Neuronal stem cell (in vitro differentiated cells): ENCODE measurements at regions not wholly inside any gene's neighbourhood (a gene's known extent, or its start where the extent isn't known, plus 50 kb on each side); places are given as distances from the start of the nearest gene placed in this dataset.

Experiments
- DNase-seq: peaks from one replicate; pipeline ENCODE4 v3.0.0-alpha.2; 2013; ENCODE audit warnings: low spot score
- H2AFZ ChIP-seq: one replicate; pipeline ENCODE4 v1.6.1; 2013; ENCODE audit warnings: mild to moderate bottlenecking, low read length, inconsistent platforms
- H2AK5ac ChIP-seq: 2 replicates; pipeline ENCODE4 v1.6.1; 2013; ENCODE audit warnings: low read depth, mild to moderate bottlenecking, inconsistent platforms, low read length, moderate library complexity, mixed read lengths
- H2BK120ac ChIP-seq: 2 replicates; pipeline ENCODE4 v1.6.1; 2013; ENCODE audit warnings: low read depth, mild to moderate bottlenecking, inconsistent platforms, low read length, moderate library complexity, mixed read lengths
- H2BK12ac ChIP-seq: one replicate; pipeline ENCODE4 v1.6.1; 2013; ENCODE audit warnings: low read length, inconsistent platforms
- H2BK15ac ChIP-seq: 2 replicates; pipeline ENCODE4 v1.6.1; 2013; ENCODE audit warnings: mild to moderate bottlenecking, low read length, inconsistent platforms, mixed read lengths
- H2BK5ac ChIP-seq: one replicate; pipeline ENCODE4 v1.6.1; 2013; ENCODE audit warnings: inconsistent platforms, mild to moderate bottlenecking, low read length, moderate library complexity
- H3K14ac ChIP-seq: one replicate; pipeline ENCODE4 v1.6.1; 2013; ENCODE audit warnings: low read length, inconsistent platforms
- H3K18ac ChIP-seq: 2 replicates; pipeline ENCODE4 v1.6.1; 2013; ENCODE audit warnings: low read length, inconsistent platforms
- H3K23ac ChIP-seq: 2 replicates; pipeline ENCODE4 v1.6.1; 2013; ENCODE audit warnings: low read depth, mild to moderate bottlenecking, mixed read lengths, low read length, inconsistent platforms; ENCODE audit not compliant: poor library complexity
- H3K27ac ChIP-seq: replicated peaks from 3 replicates; pipeline ENCODE4 v1.5.1; 2013; ENCODE audit warnings: low read length, inconsistent platforms
- H3K27me3 ChIP-seq, 3 experiments: 2 replicates each; pipeline ENCODE4 v1.6.1; 2013; ENCODE audit warnings: low read length in 3 of 3, mild to moderate bottlenecking in 2 of 3, inconsistent platforms in 1 of 3, low read depth in 1 of 3, mixed read lengths in 1 of 3, moderate library complexity in 1 of 3; ENCODE audit not compliant: control insufficient read depth in 3 of 3, insufficient read depth in 3 of 3
- H3K36me3 ChIP-seq, 2 donors: replicated peaks in 1 of 2; 2 replicates each; pipeline ENCODE4 v1.6.1; 2013; ENCODE audit warnings: low read length in 2 of 2; ENCODE audit not compliant: control insufficient read depth in 2 of 2, insufficient read depth in 2 of 2
- H3K4ac ChIP-seq: 2 replicates; pipeline ENCODE4 v1.6.1; 2013; ENCODE audit warnings: inconsistent platforms, mild to moderate bottlenecking, low read length, moderate library complexity
- H3K4me1 ChIP-seq, 2 donors: 1 replicate in 1 of 2; 2 replicates in 1 of 2; pipeline ENCODE4 v1.6.1; 2013; ENCODE audit warnings: low read length in 2 of 2, low read depth in 1 of 2; ENCODE audit not compliant: control insufficient read depth in 2 of 2, insufficient read depth in 1 of 2
- H3K4me2 ChIP-seq: one replicate; pipeline ENCODE4 v1.6.1; 2013; ENCODE audit warnings: mild to moderate bottlenecking, low read length, inconsistent platforms; ENCODE audit not compliant: insufficient read depth, poor library complexity, severe bottlenecking
- H3K4me3 ChIP-seq, 2 donors: 2 replicates each; pipeline ENCODE4 v1.5.1; 2013; ENCODE audit warnings: low read length in 2 of 2, mild to moderate bottlenecking in 2 of 2, inconsistent platforms in 1 of 2, moderate library complexity in 1 of 2
- H3K79me1 ChIP-seq: one replicate; pipeline ENCODE4 v1.6.1; 2013; ENCODE audit warnings: low read depth, mild to moderate bottlenecking, inconsistent platforms, low read length, moderate library complexity
- H3K9ac ChIP-seq: one replicate; pipeline ENCODE4 v1.6.1; 2013; ENCODE audit warnings: mild to moderate bottlenecking, low read depth, low read length, inconsistent platforms; ENCODE audit not compliant: poor library complexity
- H3K9me3 ChIP-seq, 2 donors: replicated peaks in 1 of 2; 2 replicates each; pipeline versions ENCODE3 to v1.6.1; 2013; ENCODE audit warnings: low read length in 2 of 2, mild to moderate bottlenecking in 2 of 2, inconsistent platforms in 1 of 2, low read depth in 1 of 2, mixed read lengths in 1 of 2, moderate library complexity in 1 of 2; ENCODE audit not compliant: control insufficient read depth in 2 of 2, insufficient read depth in 1 of 2
- H4K8ac ChIP-seq: one replicate; pipeline ENCODE4 v1.6.1; 2013; ENCODE audit warnings: low read depth, mild to moderate bottlenecking, inconsistent platforms, low read length, moderate library complexity
- H4K91ac ChIP-seq: one replicate; pipeline ENCODE4 v1.6.1; 2013; ENCODE audit warnings: low read length, low read depth, mild to moderate bottlenecking, inconsistent platforms; ENCODE audit not compliant: poor library complexity
- WGBS, 2 donors: extraction: QIAGEN DNeasy Blood & Tissue Kit; methylation state at CpG; one replicate each; pipeline ENCODE4 v1.1.7; 2013; ENCODE audit warnings: missing lambda C conversion rate in 2 of 2, mixed read lengths in 1 of 2; ENCODE audit not compliant: insufficient read length in 2 of 2, insufficient replicate concordance in 1 of 2; ENCODE audit errors: extremely low coverage in 2 of 2; 5-methylcytosine and 5-hydroxymethylcytosine counted together

DNA sequence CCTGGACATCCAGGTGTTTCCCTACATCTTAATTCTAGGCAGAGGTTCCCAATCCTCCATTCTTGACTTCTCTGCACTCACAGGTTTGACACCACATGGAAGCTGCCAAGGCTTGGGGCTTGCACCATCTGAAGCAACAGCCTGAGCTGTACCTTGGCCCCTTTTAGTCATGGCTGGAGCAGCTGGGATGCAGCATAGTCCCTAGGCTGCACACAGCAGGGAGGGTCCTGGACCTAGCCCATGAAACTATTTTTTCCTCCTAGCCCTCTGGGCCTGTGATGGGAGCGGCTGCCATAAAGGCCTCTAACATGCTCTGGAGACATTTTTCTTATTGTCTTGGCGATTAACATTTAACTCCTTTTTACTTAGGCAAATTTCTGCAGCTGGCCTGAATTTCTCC is 417.2 kb upstream of the FLRT2 start:
- Histone ChIP-seq H3K14ac (no peak overlapping the region), H2AK5ac (no peak overlapping the region), H3K27ac (no peak overlapping the region), H3K4ac (no peak overlapping the region), H3K36me3 (no peaks in the 10 kb centered on the region), H3K4me3 (peak overlapping the region in 1 of 2 donors; percentile 60), H3K4me2 (no peak overlapping the region), H4K91ac (no peak overlapping the region), H3K9ac (no peak overlapping the region), H3K27me3 (no peaks in the 10 kb centered on the region), H3K4me1 (no peaks in the 10 kb centered on the region), H2BK12ac (no peak overlapping the region), H2BK5ac (no peak overlapping the region), H2BK120ac (no peak overlapping the region), H4K8ac (no peak overlapping the region), H2AFZ (no peak overlapping the region), H3K9me3 (peaks cover 0 to 5% of the 10 kb centered on the region in 2 donors), H3K18ac (no peak overlapping the region), H3K79me1 (no peaks in the 10 kb centered on the region), H2BK15ac (no peak overlapping the region), H3K23ac (no peak overlapping the region)
- WGBS, 2 donors, result no CpG with 5 or more reads among the region's 2 CpGs
- no peak for DNase-seq

GRCh38 chr14:85115921-85116320 is 414.0 kb upstream of the FLRT2 start:
- Histone ChIP-seq H3K14ac (no peak overlapping the region), H3K27me3 (no peaks in the 10 kb centered on the region), H3K79me1 (no peaks in the 10 kb centered on the region), H2BK15ac (no peak overlapping the region), H2BK120ac (no peak overlapping the region), H4K8ac (no peak overlapping the region), H2BK5ac (no peak overlapping the region), H3K36me3 (no peaks in the 10 kb centered on the region), H2AK5ac (no peak overlapping the region), H3K9ac (no peak overlapping the region), H3K9me3 (peaks cover 0 to 5% of the 10 kb centered on the region in 2 donors), H3K18ac (no peak overlapping the region), H3K27ac (no peak overlapping the region), H3K4me3 (no peak overlapping the region), H3K4ac (no peak overlapping the region), H3K23ac (no peak overlapping the region), H3K4me1 (no peaks in the 10 kb centered on the region), H2BK12ac (no peak overlapping the region), H2AFZ (no peak overlapping the region), H3K4me2 (no peak overlapping the region), H4K91ac (no peak overlapping the region)
- DNase-seq, result no peak
- WGBS, 2 donors, result no CpG with 5 or more reads among the region's 1 CpG

- Histone ChIP-seq H2BK15ac (no peak overlapping the region), H4K8ac (no peak overlapping the region), H3K4me2 (no peak overlapping the region), H3K23ac (no peak overlapping the region), H3K14ac (no peak overlapping the region), H3K79me1 (no peaks in the 10 kb centered on the region), H4K91ac (no peak overlapping the region), H3K4ac (no peak overlapping the region), H3K4me3 (no peak overlapping the region), H2BK120ac (no peak overlapping the region), H3K27me3 (no peaks in the 10 kb centered on the region), H3K9ac (no peak overlapping the region), H2AK5ac (no peak overlapping the region), H2AFZ (peak overlapping the region; percentile 26), H2BK12ac (no peak overlapping the region), H2BK5ac (no peak overlapping the region), H3K36me3 (no peaks in the 10 kb centered on the region), H3K27ac (no peak overlapping the region), H3K4me1 (no peaks in the 10 kb centered on the region), H3K18ac (no peak overlapping the region), H3K9me3 (no peaks in the 10 kb centered on the region)
- WGBS, 2 donors, result no CpG with 5 or more reads among the region's 5 CpGs
- no peak for DNase-seq
These were observed 411.7 kb upstream of the FLRT2 start for GRCh38 chr14:85118274-85118673.

DNA sequence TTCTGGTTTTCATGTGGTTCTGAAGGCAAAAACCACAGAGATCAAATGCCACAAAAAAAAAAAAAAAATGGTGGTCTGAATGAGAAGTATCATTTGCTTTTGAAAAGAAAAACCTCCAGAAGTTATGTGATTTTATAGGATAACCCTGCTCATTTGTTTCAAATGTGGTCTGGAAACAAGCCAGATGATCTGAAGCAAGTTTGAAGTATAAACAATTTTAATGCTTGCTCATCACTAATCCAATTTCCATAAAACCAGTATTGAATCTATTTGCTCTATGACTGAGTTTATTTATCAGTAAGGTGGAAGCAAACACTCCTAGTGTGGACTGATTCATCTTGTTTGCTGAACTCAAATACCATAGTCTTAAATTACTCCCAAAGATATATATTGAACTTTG is 407.3 kb upstream of the FLRT2 start:
- Histone ChIP-seq H3K18ac (no peak overlapping the region), H3K23ac (no peak overlapping the region), H2BK5ac (no peak overlapping the region), H2AK5ac (no peak overlapping the region), H3K79me1 (no peaks in the 10 kb centered on the region), H3K36me3 (no peaks in the 10 kb centered on the region), H3K9me3 (no peaks in the 10 kb centered on the region), H3K27me3 (no peaks in the 10 kb centered on the region), H3K9ac (no peak overlapping the region), H2BK12ac (no peak overlapping the region), H4K8ac (no peak overlapping the region), H2AFZ (no peak overlapping the region), H3K27ac (no peak overlapping the region), H4K91ac (no peak overlapping the region), H3K14ac (no peak overlapping the region), H3K4me1 (peaks cover 0 to 5% of the 10 kb centered on the region in 2 donors), H3K4me2 (no peak overlapping the region), H2BK15ac (no peak overlapping the region), H3K4me3 (no peak overlapping the region), H3K4ac (no peak overlapping the region), H2BK120ac (no peak overlapping the region)
- no peak for DNase-seq
